HCT116 (cell line): ENCODE measurements at regions not wholly inside any gene's neighbourhood (a gene's known extent, or its start where the extent isn't known, plus 50 kb on each side); places are given as distances from the start of the nearest gene placed in this dataset.

Experiments used
- ATAC-seq: fragments of 200-7000 bp; cut with Tn5 transposase; 2 replicates; pipeline ENCODE4 v1.9.1; 2020; ENCODE audit warnings: mild to moderate bottlenecking, moderate library complexity
- BruUV-seq: library from RNA; stranded (reverse); fragments of 400-500 nt; replicated peaks from 2 replicates; lab custom pipeline; 2021; lab: Mats Ljungman, UMichigan
- CTCF ChIA-PET: fragments of 300-600 bp; sonication (Branson Sonifier 250); formaldehyde crosslinking; loops from one replicate; lab custom pipeline; 2021; ENCODE audit warnings: antibody characterized with exemption; lab: Charles Lee
- POLR2A ChIA-PET: fragments of 300-600, 350-600 bp; sonication (Branson Sonifier 250); formaldehyde crosslinking; loops from one replicate; lab custom pipeline; 2021; ENCODE audit warnings: antibody characterized with exemption; lab: Charles Lee
- RAD21 ChIA-PET, 2 experiments: fragments of 300-600 bp; sonication (Branson Sonifier 250); formaldehyde crosslinking; loops; one replicate each; lab custom pipeline; 2023; ENCODE audit warnings: low total read pairs in 2 of 2; ENCODE audit not compliant: uncharacterized antibody in 2 of 2, unreplicated experiment in 2 of 2, low non-redundant PET in 1 of 2; lab: Charles Lee
- DNase-seq: peaks from one replicate; pipeline ENCODE4 v3.0.0-alpha.2; 2010; ENCODE audit warnings: low read depth, low spot score
- H2AFZ ChIP-seq: fragments of 200-600 bp; shearing (Covaris generic), sonication (generic); 2 replicates; pipeline ENCODE4 v1.6.1; 2017; ENCODE audit warnings: low read depth, mixed run types, mixed read lengths, antibody characterized with exemption, low read length; ENCODE audit not compliant: poor library complexity, severe bottlenecking
- H3K27ac ChIP-seq: 2 replicates; pipeline ENCODE4 v1.5.1; 2012; ENCODE audit warnings: low read depth, low read length
- H3K27me3 ChIP-seq: fragments of 200-600 bp; sonication (generic); 2 replicates; pipeline ENCODE4 v1.6.1; 2016; ENCODE audit warnings: mixed run types, low read length, mixed read lengths; ENCODE audit not compliant: insufficient read depth
- H3K36me3 ChIP-seq, 2 experiments: fragments of 200-500 bp in 1 of 2; fragments of 200-600 bp in 1 of 2; sonication (Bioruptor generic) in 1 of 2; sonication (generic) in 1 of 2; 2 replicates each; pipeline versions ENCODE4 v1.5.1 to v1.6.1; 2014 to 2016; ENCODE audit warnings: low read length in 2 of 2, inconsistent platforms in 1 of 2, mixed read lengths in 1 of 2, mixed run types in 1 of 2; ENCODE audit not compliant: insufficient read depth in 2 of 2, control insufficient read depth in 1 of 2
- H3K4me1 ChIP-seq, 2 experiments: fragments of 200-600 bp in 1 of 2; sonication (generic) in 1 of 2; 2 replicates each; pipeline versions ENCODE4 v1.5.1 to v1.6.1; 2012 to 2017; ENCODE audit warnings: low read length in 2 of 2, inconsistent platforms in 1 of 2, mild to moderate bottlenecking in 1 of 2, mixed read lengths in 1 of 2, mixed run types in 1 of 2, moderate library complexity in 1 of 2; ENCODE audit not compliant: insufficient read depth in 2 of 2, control insufficient read depth in 1 of 2
- H3K4me2 ChIP-seq: fragments of 200-600 bp; sonication (generic); 2 replicates; pipeline ENCODE4 v1.6.1; 2017; ENCODE audit warnings: mixed run types, low read length, mixed read lengths
- H3K4me3 ChIP-seq, 2 experiments: fragments of 200-600 bp in 1 of 2; sonication (generic) in 1 of 2; replicated peaks in 1 of 2; 2 replicates each; pipeline ENCODE4 v1.5.1; 2011 to 2016; ENCODE audit warnings: low read length in 2 of 2, control low read depth in 1 of 2, low read depth in 1 of 2, mild to moderate bottlenecking in 1 of 2, mixed read lengths in 1 of 2, mixed run types in 1 of 2
- H3K79me2 ChIP-seq: fragments of 200-600 bp; sonication (generic); 2 replicates; pipeline ENCODE4 v1.6.1; 2017; ENCODE audit warnings: mild to moderate bottlenecking, mixed run types, low read length, moderate library complexity, mixed read lengths; ENCODE audit not compliant: insufficient read depth
- H3K9ac ChIP-seq: fragments of 200-600 bp; sonication (generic); 2 replicates; pipeline ENCODE4 v1.6.1; 2016; ENCODE audit warnings: low read length, mixed read lengths
- H3K9me2 ChIP-seq: fragments of 200-600 bp; sonication (generic), shearing (Covaris generic); 2 replicates; pipeline ENCODE4 v1.6.1; 2017; ENCODE audit warnings: mixed run types, mild to moderate bottlenecking, moderate library complexity; ENCODE audit not compliant: insufficient read depth
- H3K9me3 ChIP-seq, 2 experiments: fragments of 200-500 bp in 1 of 2; fragments of 200-600 bp in 1 of 2; sonication (Bioruptor generic) in 1 of 2; sonication (generic) in 1 of 2; 2 replicates each; pipeline ENCODE4 v1.6.1; 2014 to 2017; ENCODE audit warnings: low read length in 2 of 2, mixed read lengths in 2 of 2, inconsistent platforms in 1 of 2, low read depth in 1 of 2, mild to moderate bottlenecking in 1 of 2, mixed run types in 1 of 2, moderate library complexity in 1 of 2; ENCODE audit not compliant: control insufficient read depth in 1 of 2, insufficient read depth in 1 of 2
- H4K20me1 ChIP-seq: fragments of 200-600 bp; sonication (generic), shearing (Covaris generic); 2 replicates; pipeline ENCODE4 v1.6.1; 2017; ENCODE audit warnings: mixed run types, mild to moderate bottlenecking, moderate library complexity; ENCODE audit not compliant: insufficient read depth
- CBX3 ChIP-seq: IDR thresholded peaks from 2 replicates; pipeline ENCODE4 v1.6.1; 2012; ENCODE audit warnings: low read depth
- CEBPB ChIP-seq: IDR thresholded peaks from 2 replicates; pipeline ENCODE4 v1.6.1; 2012; ENCODE audit warnings: low read depth
- ELF1 ChIP-seq: IDR thresholded peaks from 2 replicates; pipeline ENCODE4 v1.6.1; 2012; ENCODE audit warnings: low read depth, borderline replicate concordance
- EZH2phosphoT487 ChIP-seq: fragments of 200-600 bp; IDR thresholded peaks from 2 replicates; pipeline ENCODE4 v1.6.1; 2018; ENCODE audit warnings: antibody characterized with exemption, borderline replicate concordance
- JUND ChIP-seq: IDR thresholded peaks from 2 replicates; pipeline ENCODE4 v1.6.1; 2012
- POLR2A ChIP-seq: IDR thresholded peaks from 2 replicates; pipeline ENCODE4 v1.7.0; 2011; ENCODE audit warnings: borderline replicate concordance; ENCODE audit not compliant: insufficient read depth, insufficient read length; ENCODE audit errors: extremely low read depth
- SRF ChIP-seq: IDR thresholded peaks from 2 replicates; pipeline ENCODE4 v1.6.1; 2012; ENCODE audit warnings: low read depth
- YY1 ChIP-seq: IDR thresholded peaks from 2 replicates; pipeline ENCODE4 v1.6.1; 2011; ENCODE audit warnings: low read length, low read depth, moderate library complexity, mild to moderate bottlenecking; ENCODE audit not compliant: insufficient replicate concordance; ENCODE audit errors: extremely low read depth
- ZFX ChIP-seq: fragments of 450-650 bp; IDR thresholded peaks from 2 replicates; pipeline ENCODE4 v1.6.1; 2017
- intact Hi-C: fragments of 100-400 bp; cut with micrococcal nuclease; formaldehyde crosslinking; loops from 2 replicates; pipeline ENCODE4 v1.10.0; 2022

DNA sequence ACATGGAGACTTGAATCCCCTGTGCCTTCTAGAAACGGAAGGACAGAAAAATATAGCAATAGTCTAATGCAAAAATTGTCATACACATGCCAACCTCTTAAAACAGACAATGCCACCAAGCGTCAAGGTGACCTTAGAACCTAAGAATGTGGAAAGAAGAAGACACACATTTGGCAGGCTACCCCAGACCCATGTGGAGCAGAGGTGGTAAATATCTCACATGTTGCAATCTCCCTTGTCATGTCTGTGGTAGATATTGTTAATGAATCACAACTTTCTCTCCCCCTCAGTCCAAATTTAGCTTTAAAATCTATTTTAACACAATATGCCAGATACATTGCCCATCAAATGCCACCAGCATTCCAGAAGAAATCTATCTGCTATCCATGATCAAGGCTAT lies 137.4 kb downstream of the HNMT start:
- Histone ChIP-seq H3K79me2 (no peaks in the 10 kb centered on the region), H3K9ac (no peak overlapping the region), H4K20me1 (no peaks in the 10 kb centered on the region), H3K9me2 (no peaks in the 10 kb centered on the region), H3K27ac (no peak overlapping the region), H3K4me1 (no peaks in the 10 kb centered on the region), H3K4me2 (no peak overlapping the region), H3K4me3 (no peak overlapping the region), H3K36me3 (no peaks in the 10 kb centered on the region), H3K9me3 (no peaks in the 10 kb centered on the region), H3K27me3 (no peaks in the 10 kb centered on the region), H2AFZ (no peak overlapping the region)
- intact Hi-C loops, result no loop called here
- DNase-seq (no peak), ATAC-seq (no peak)
- CTCF ChIA-PET, result no interaction called here
- RAD21 ChIA-PET, result no interaction called here
- POLR2A ChIA-PET, result no interaction called here
- TF ChIP-seq POLR2A (no peak), JUND (no peak), ZFX (no peak), SRF (no peak)
- BruUV-seq, result no TSS peak

DNA sequence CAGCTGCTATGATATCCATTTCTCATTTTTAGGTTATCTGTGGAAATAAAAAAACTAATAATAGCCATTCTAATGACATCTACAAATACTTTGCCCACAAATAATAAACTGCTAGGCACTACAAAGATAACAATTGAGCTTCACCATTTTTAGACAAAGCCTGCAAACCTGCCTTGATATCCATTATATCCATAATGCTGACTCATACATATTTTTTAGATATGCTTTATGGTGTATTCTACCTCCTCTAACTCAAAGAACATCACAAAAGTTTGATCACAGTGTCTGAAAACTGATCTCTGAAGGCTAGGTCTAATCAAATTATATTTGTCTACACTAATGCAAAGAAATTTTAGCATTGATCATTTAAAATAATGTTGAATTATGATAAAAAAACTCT lies 138.4 kb downstream of the HNMT start:
- no peaks in the 10 kb centered on the region for H3K9me2 ChIP-seq
- no peaks in the 10 kb centered on the region for H3K36me3 ChIP-seq
- CTCF ChIA-PET, result interaction anchor here (2.0 kb wide), 1 partner anchor 12 kb away, joined by 7 read pairs; no protein-coding TSS in a partner anchor
- no peaks in the 10 kb centered on the region for H4K20me1 ChIP-seq
- H3K4me2 ChIP-seq, result no peak overlapping the region
- H3K4me1 ChIP-seq, result peaks cover 0 to 7% of the 10 kb centered on the region in 2 experiments; a peak in 2 of 4 replicates
- ATAC-seq, result no peak
- no peaks in the 10 kb centered on the region for H3K27me3 ChIP-seq
- BruUV-seq, result no TSS peak
- H3K27ac ChIP-seq, result no peak overlapping the region
- H3K4me3 ChIP-seq, result no peak overlapping the region
- no peak overlapping the region for H3K9ac ChIP-seq
- DNase-seq, result no peak
- no peaks in the 10 kb centered on the region for H3K9me3 ChIP-seq
- TF ChIP-seq EZH2phosphoT487, result no peak
- TF ChIP-seq YY1, result no peak
- TF ChIP-seq ELF1, result no peak
- no peak for TF ChIP-seq CEBPB
- no peak for TF ChIP-seq CBX3
- no peak for TF ChIP-seq POLR2A
- no peak for TF ChIP-seq JUND
- TF ChIP-seq, all 23 proteins: peak for 0
- POLR2A ChIA-PET, result no interaction called here
- H3K79me2 ChIP-seq, result no peaks in the 10 kb centered on the region
- RAD21 ChIA-PET, result no interaction called here
- intact Hi-C loops, result no loop called here
- no peak overlapping the region for H2AFZ ChIP-seq
